Mesenchymal stem cell (in vitro differentiated cells and primary cell): ENCODE measurements at regions not wholly inside any gene's neighbourhood (a gene's known extent, or its start where the extent isn't known, plus 50 kb on each side); places are given as distances from the start of the nearest gene placed in this dataset.

Experiments used
- DNase-seq: peaks from one replicate; pipeline ENCODE4 v3.0.0-alpha.2; 2013
- H2AFZ ChIP-seq: one replicate; pipeline ENCODE4 v1.6.1; 2013; ENCODE audit warnings: low read depth, mild to moderate bottlenecking, control low read depth, inconsistent platforms, low read length, moderate library complexity
- H2AK5ac ChIP-seq: 2 replicates; pipeline ENCODE4 v1.6.1; 2013; ENCODE audit warnings: low read length, moderate library complexity, mild to moderate bottlenecking, inconsistent platforms; ENCODE audit not compliant: severe bottlenecking
- H2BK120ac ChIP-seq: one replicate; pipeline ENCODE4 v1.6.1; 2013; ENCODE audit warnings: low read depth, mild to moderate bottlenecking, inconsistent platforms, low read length, moderate library complexity
- H2BK12ac ChIP-seq, 2 experiments: one replicate each; pipeline ENCODE4 v1.6.1; 2013; ENCODE audit warnings: inconsistent platforms in 2 of 2, low read length in 2 of 2, mild to moderate bottlenecking in 2 of 2, moderate library complexity in 2 of 2, control low read depth in 1 of 2
- H2BK15ac ChIP-seq: one replicate; pipeline ENCODE4 v1.6.1; 2013; ENCODE audit warnings: mild to moderate bottlenecking, low read depth, inconsistent platforms; ENCODE audit not compliant: poor library complexity, severe bottlenecking
- H2BK5ac ChIP-seq: 2 replicates; pipeline ENCODE4 v1.6.1; 2013; ENCODE audit warnings: low read depth, mild to moderate bottlenecking, low read length, control low read depth, inconsistent platforms; ENCODE audit not compliant: poor library complexity, severe bottlenecking
- H3K14ac ChIP-seq, 2 experiments: one replicate each; pipeline ENCODE4 v1.6.1; 2013; ENCODE audit warnings: inconsistent platforms in 2 of 2, low read length in 2 of 2, control low read depth in 1 of 2, mild to moderate bottlenecking in 1 of 2, moderate library complexity in 1 of 2
- H3K18ac ChIP-seq, 2 experiments: one replicate each; pipeline ENCODE4 v1.6.1; 2013; ENCODE audit warnings: inconsistent platforms in 2 of 2, low read length in 2 of 2, control low read depth in 1 of 2, low read depth in 1 of 2, mild to moderate bottlenecking in 1 of 2
- H3K23ac ChIP-seq, 2 experiments: one replicate each; pipeline ENCODE4 v1.6.1; 2013; ENCODE audit warnings: inconsistent platforms in 2 of 2, low read length in 2 of 2, mild to moderate bottlenecking in 2 of 2, moderate library complexity in 2 of 2, control low read depth in 1 of 2
- H3K27ac ChIP-seq: 2 replicates; pipeline ENCODE4 v1.5.1; 2013; ENCODE audit warnings: mild to moderate bottlenecking, moderate library complexity, low read length, control low read depth, inconsistent platforms; ENCODE audit not compliant: poor library complexity, severe bottlenecking
- H3K27me3 ChIP-seq, 2 experiments: 2 replicates each; pipeline versions ENCODE4 v1.6.1 to v1.7.0; 2013; ENCODE audit warnings: low read length in 2 of 2, mild to moderate bottlenecking in 2 of 2, moderate library complexity in 2 of 2, control low read depth in 1 of 2, inconsistent platforms in 1 of 2; ENCODE audit not compliant: control insufficient read depth in 1 of 2, insufficient read depth in 1 of 2
- H3K36me3 ChIP-seq, 2 experiments: 2 replicates each; pipeline versions ENCODE4 v1.6.1 to v1.7.0; 2013; ENCODE audit warnings: low read length in 2 of 2, control low read depth in 1 of 2, inconsistent platforms in 1 of 2, low read depth in 1 of 2, mild to moderate bottlenecking in 1 of 2; ENCODE audit not compliant: insufficient read depth in 2 of 2, control insufficient read depth in 1 of 2
- H3K4ac ChIP-seq, 2 experiments: one replicate each; pipeline ENCODE4 v1.6.1; 2013; ENCODE audit warnings: inconsistent platforms in 2 of 2, low read length in 2 of 2, mild to moderate bottlenecking in 2 of 2, moderate library complexity in 2 of 2, control low read depth in 1 of 2, low read depth in 1 of 2
- H3K4me1 ChIP-seq: 2 replicates; pipeline ENCODE4 v1.6.1; 2013; ENCODE audit warnings: low read depth, low read length, control low read depth; ENCODE audit not compliant: control insufficient read depth, insufficient read depth
- H3K4me2 ChIP-seq: 2 replicates; pipeline ENCODE4 v1.6.1; 2013; ENCODE audit warnings: low read length, mild to moderate bottlenecking, inconsistent platforms; ENCODE audit not compliant: poor library complexity, severe bottlenecking
- H3K4me3 ChIP-seq, 2 experiments: 2 replicates each; pipeline versions ENCODE4 v1.5.1 to v1.7.0; 2013; ENCODE audit warnings: low read length in 2 of 2, mild to moderate bottlenecking in 2 of 2, control low read depth in 1 of 2, low read depth in 1 of 2; ENCODE audit not compliant: insufficient read depth in 1 of 2
- H3K79me1 ChIP-seq: replicated peaks from 2 replicates; pipeline ENCODE4 v1.6.1; 2013; ENCODE audit warnings: mild to moderate bottlenecking, control low read depth, low read length, inconsistent platforms; ENCODE audit not compliant: poor library complexity, severe bottlenecking
- H3K9ac ChIP-seq: 2 replicates; pipeline ENCODE4 v1.7.0; 2013; ENCODE audit warnings: mild to moderate bottlenecking, low read length, moderate library complexity
- H3K9me3 ChIP-seq: 2 replicates; pipeline ENCODE4 v1.7.0; 2013; ENCODE audit warnings: mild to moderate bottlenecking, low read length; ENCODE audit not compliant: control insufficient read depth
- H4K8ac ChIP-seq: one replicate; pipeline ENCODE4 v1.6.1; 2013; ENCODE audit warnings: inconsistent platforms, mild to moderate bottlenecking, low read length, moderate library complexity
- H4K91ac ChIP-seq: one replicate; pipeline ENCODE4 v1.6.1; 2013; ENCODE audit warnings: mild to moderate bottlenecking, low read length, inconsistent platforms
- WGBS: methylation state at CpG from one replicate; pipeline ENCODE4 v1.1.7; 2013; ENCODE audit warnings: mixed read lengths; 5-methylcytosine and 5-hydroxymethylcytosine counted together

GRCh38 chr4:59240011-59240410, 1960.1 kb upstream of the ADGRL3 start:
- H2AFZ ChIP-seq, result no peak overlapping the region
- H2BK120ac ChIP-seq, result no peak overlapping the region
- no peak overlapping the region for H3K27ac ChIP-seq
- H3K14ac ChIP-seq, result no peak overlapping the region
- DNase-seq, result no peak
- no peak overlapping the region for H4K8ac ChIP-seq
- no peaks in the 10 kb centered on the region for H3K79me1 ChIP-seq
- H3K18ac ChIP-seq, result no peak overlapping the region
- 52% methylated on average over 7 of the region's 7 CpGs for WGBS
- no peaks in the 10 kb centered on the region for H3K27me3 ChIP-seq
- no peaks in the 10 kb centered on the region for H3K36me3 ChIP-seq
- no peak overlapping the region for H2AK5ac ChIP-seq
- H2BK15ac ChIP-seq, result no peak overlapping the region
- H3K23ac ChIP-seq, result no peak overlapping the region
- no peak overlapping the region for H3K4ac ChIP-seq
- no peak overlapping the region for H3K4me3 ChIP-seq
- no peak overlapping the region for H4K91ac ChIP-seq
- no peak overlapping the region for H2BK5ac ChIP-seq
- H3K4me2 ChIP-seq, result no peak overlapping the region
- no peak overlapping the region for H2BK12ac ChIP-seq
- no peaks in the 10 kb centered on the region for H3K4me1 ChIP-seq
- no peaks in the 10 kb centered on the region for H3K9me3 ChIP-seq
- no peak overlapping the region for H3K9ac ChIP-seq

DNA sequence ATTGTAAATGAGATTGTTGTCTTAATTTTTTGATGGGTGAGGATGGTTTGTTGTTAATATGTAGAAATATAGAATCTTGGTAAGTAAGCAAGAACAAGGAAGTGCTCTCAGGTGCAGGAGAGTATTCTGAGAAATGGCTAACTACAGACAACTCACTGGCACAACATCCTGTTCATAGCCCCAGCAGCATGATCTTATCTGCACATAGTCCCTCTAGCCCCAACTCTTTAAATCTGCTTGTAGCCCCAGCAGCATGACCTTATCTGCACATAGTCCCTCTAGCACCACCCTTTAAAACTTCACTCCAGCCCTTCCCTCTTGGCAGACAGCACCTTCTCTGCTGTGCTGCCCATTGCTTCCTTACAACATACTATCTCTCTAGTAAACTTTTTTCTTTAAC, 1957.1 kb upstream of the ADGRL3 start:
- H3K9ac ChIP-seq, result no peak overlapping the region

GRCh38 chr4:59247032-59247431, 1953.1 kb upstream of the ADGRL3 start:
- H3K4me3 ChIP-seq, result no peak overlapping the region
- H3K18ac ChIP-seq, result no peak overlapping the region
- DNase-seq, result peak; percentile 1
- H3K36me3 ChIP-seq, result no peaks in the 10 kb centered on the region
- H3K9ac ChIP-seq, result no peak overlapping the region
- no peak overlapping the region for H2BK5ac ChIP-seq
- H2AFZ ChIP-seq, result no peak overlapping the region
- no peak overlapping the region for H2BK120ac ChIP-seq
- no peaks in the 10 kb centered on the region for H3K9me3 ChIP-seq
- H3K4ac ChIP-seq, result no peak overlapping the region
- no peak overlapping the region for H4K8ac ChIP-seq
- H3K27ac ChIP-seq, result no peak overlapping the region
- H3K4me2 ChIP-seq, result no peak overlapping the region
- no peak overlapping the region for H3K23ac ChIP-seq
- no peak overlapping the region for H2BK12ac ChIP-seq
- no peaks in the 10 kb centered on the region for H3K79me1 ChIP-seq
- no peak overlapping the region for H3K14ac ChIP-seq
- H3K4me1 ChIP-seq, result no peaks in the 10 kb centered on the region
- no peak overlapping the region for H2AK5ac ChIP-seq
- no CpG with 5 or more reads among the region's 1 CpG for WGBS
- H4K91ac ChIP-seq, result no peak overlapping the region
- H2BK15ac ChIP-seq, result no peak overlapping the region
- H3K27me3 ChIP-seq, result no peaks in the 10 kb centered on the region

More for the DNA sequence above, 1957.1 kb upstream of the ADGRL3 start:
- Histone ChIP-seq H3K27ac (no peak overlapping the region), H3K14ac (no peak overlapping the region), H3K4me2 (no peak overlapping the region), H3K9me3 (no peaks in the 10 kb centered on the region), H3K23ac (no peak overlapping the region), H3K27me3 (no peaks in the 10 kb centered on the region), H2BK12ac (no peak overlapping the region), H3K4me1 (no peaks in the 10 kb centered on the region), H4K91ac (no peak overlapping the region), H2BK5ac (no peak overlapping the region), H3K4me3 (no peak overlapping the region), H3K79me1 (no peaks in the 10 kb centered on the region), H4K8ac (no peak overlapping the region), H3K36me3 (no peaks in the 10 kb centered on the region), H3K4ac (no peak overlapping the region), H3K18ac (no peak overlapping the region), H2AK5ac (no peak overlapping the region), H2BK120ac (no peak overlapping the region), H2BK15ac (no peak overlapping the region), H2AFZ (no peak overlapping the region)
- no peak for DNase-seq

DNA sequence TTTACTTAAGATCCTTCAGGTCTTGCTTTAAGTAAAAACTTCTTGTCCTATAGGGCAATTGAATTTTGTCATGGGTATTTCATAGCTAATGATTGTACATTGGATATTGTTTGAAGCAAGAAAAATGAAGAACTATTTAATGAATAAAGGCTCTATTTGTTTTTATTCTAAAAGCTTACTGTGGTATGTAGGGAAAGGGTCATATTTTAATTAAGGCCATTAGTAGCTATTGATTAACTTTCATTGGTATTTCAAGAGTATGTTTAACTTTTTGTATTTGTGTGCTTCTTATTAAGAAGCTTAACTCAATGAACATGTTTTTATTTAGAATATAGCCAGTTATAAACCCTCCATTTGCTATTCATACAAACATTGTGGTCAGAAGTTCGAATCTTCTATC, 1951.8 kb upstream of the ADGRL3 start:
- H3K79me1 ChIP-seq, result no peaks in the 10 kb centered on the region
- H2BK5ac ChIP-seq, result no peak overlapping the region
- no peak overlapping the region for H2BK15ac ChIP-seq
- H4K8ac ChIP-seq, result no peak overlapping the region
- H3K9me3 ChIP-seq, result no peaks in the 10 kb centered on the region
- H3K4me1 ChIP-seq, result no peaks in the 10 kb centered on the region
- no peaks in the 10 kb centered on the region for H3K27me3 ChIP-seq
- no peak overlapping the region for H4K91ac ChIP-seq
- no peak overlapping the region for H3K4ac ChIP-seq
- no peak overlapping the region for H2AFZ ChIP-seq
- H3K27ac ChIP-seq, result no peak overlapping the region
- no peak for DNase-seq
- 60% methylated on average over 1 of the region's 1 CpG for WGBS
- H3K9ac ChIP-seq, result no peak overlapping the region
- H2BK12ac ChIP-seq, result no peak overlapping the region
- no peak overlapping the region for H2AK5ac ChIP-seq
- H2BK120ac ChIP-seq, result no peak overlapping the region
- H3K23ac ChIP-seq, result no peak overlapping the region
- H3K14ac ChIP-seq, result no peak overlapping the region
- H3K18ac ChIP-seq, result no peak overlapping the region
- no peak overlapping the region for H3K4me3 ChIP-seq
- no peak overlapping the region for H3K4me2 ChIP-seq
- no peaks in the 10 kb centered on the region for H3K36me3 ChIP-seq
